Stomach (tissue), 4 donors: ENCODE measurements at regions not wholly inside any gene's neighbourhood (a gene's known extent, or its start where the extent isn't known, plus 50 kb on each side); places are given as distances from the start of the nearest gene placed in this dataset.

ENCODE experiments used
- POLR2AphosphoS5 ChIP-seq, 3 donors: sonication (generic); formaldehyde crosslinking; IDR thresholded peaks; one replicate each; pipeline ENCODE4 v1.6.1; 2016; ENCODE audit warnings: antibody characterized with exemption in 3 of 3
- TF ChIP-seq, protein P1 (sequence below), 7 experiments: fragments of 450-650 bp in 4 of 7; fragments of 200-600 bp in 3 of 7; sonication (generic) in 3 of 7; IDR thresholded peaks; one replicate each; pipeline ENCODE4 v1.5.1; 2016 to 2019; ENCODE audit warnings: antibody characterized with exemption in 7 of 7, control low read depth in 2 of 7, mild to moderate bottlenecking in 1 of 7

DNA sequence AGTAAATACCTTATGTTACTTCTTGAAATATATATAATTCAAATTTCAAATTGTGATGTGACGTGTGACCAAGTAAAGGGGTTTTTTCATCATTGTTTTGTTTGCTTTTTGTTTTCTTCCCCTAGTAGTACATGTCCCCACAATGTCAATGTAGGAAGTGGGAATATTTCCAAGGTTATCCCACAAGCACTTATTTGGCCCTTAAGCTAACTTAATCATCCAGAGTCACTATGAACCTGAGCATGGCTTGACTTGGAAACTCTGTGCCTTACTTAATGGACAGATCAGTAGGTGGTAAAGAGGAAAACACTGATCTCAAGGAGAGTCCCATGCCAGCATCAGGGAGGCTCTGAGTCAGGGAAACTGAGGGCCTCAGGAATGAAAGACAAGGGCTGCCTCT, 569.3 kb upstream of the IGFBP3 start:
- no peak for TF ChIP-seq POLR2AphosphoS5 (IDR thresholded peaks at IDR 0.05)
- TF ChIP-seq, protein P1, sequence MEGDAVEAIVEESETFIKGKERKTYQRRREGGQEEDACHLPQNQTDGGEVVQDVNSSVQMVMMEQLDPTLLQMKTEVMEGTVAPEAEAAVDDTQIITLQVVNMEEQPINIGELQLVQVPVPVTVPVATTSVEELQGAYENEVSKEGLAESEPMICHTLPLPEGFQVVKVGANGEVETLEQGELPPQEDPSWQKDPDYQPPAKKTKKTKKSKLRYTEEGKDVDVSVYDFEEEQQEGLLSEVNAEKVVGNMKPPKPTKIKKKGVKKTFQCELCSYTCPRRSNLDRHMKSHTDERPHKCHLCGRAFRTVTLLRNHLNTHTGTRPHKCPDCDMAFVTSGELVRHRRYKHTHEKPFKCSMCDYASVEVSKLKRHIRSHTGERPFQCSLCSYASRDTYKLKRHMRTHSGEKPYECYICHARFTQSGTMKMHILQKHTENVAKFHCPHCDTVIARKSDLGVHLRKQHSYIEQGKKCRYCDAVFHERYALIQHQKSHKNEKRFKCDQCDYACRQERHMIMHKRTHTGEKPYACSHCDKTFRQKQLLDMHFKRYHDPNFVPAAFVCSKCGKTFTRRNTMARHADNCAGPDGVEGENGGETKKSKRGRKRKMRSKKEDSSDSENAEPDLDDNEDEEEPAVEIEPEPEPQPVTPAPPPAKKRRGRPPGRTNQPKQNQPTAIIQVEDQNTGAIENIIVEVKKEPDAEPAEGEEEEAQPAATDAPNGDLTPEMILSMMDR (IDR thresholded peaks at IDR 0.05): no peak
